ENCODE measurements at regions not wholly inside any gene's neighbourhood (a gene's known extent, or its start where the extent isn't known, plus 50 kb on each side); places are given as distances from the start of the nearest gene placed in this dataset.

GRCh38 chr21:39124681-39125251 lies 58.5 kb downstream of the PSMG1 start:
- Histone ChIP-seq H3K4me3 (ENCODE audit: low read length) (no peak overlapping the region), H3K4me1 (ENCODE audit: control insufficient read depth, insufficient read depth, low read length) (no peaks in the 10 kb centered on the region), H3K27me3 (ENCODE audit: control insufficient read depth, insufficient read depth, low read length) (no peaks in the 10 kb centered on the region), H3K9me3 (ENCODE audit: control insufficient read depth, low read depth, low read length) (peaks cover 3% of the 10 kb centered on the region), H3K27ac (ENCODE audit: low read length) (peak overlapping the region; percentile 52), H3K36me3 (ENCODE audit: control insufficient read depth, insufficient read depth, low read length) (no peaks in the 10 kb centered on the region)
- peak in 1 of 2 donors; percentile 33 for DNase-seq
- WGBS (ENCODE audit: insufficient coverage, low lambda C conversion rate) = no CpG with 5 or more reads among the region's 7 CpGs

- Histone ChIP-seq H3K27me3 (ENCODE audit: control insufficient read depth, insufficient read depth, low read length) (no peaks in the 10 kb centered on the region), H3K36me3 (ENCODE audit: control insufficient read depth, insufficient read depth, low read length) (no peaks in the 10 kb centered on the region), H3K9me3 (ENCODE audit: control insufficient read depth, low read depth, low read length) (peaks cover 3% of the 10 kb centered on the region), H3K27ac (ENCODE audit: low read length) (no peak overlapping the region), H3K4me1 (ENCODE audit: control insufficient read depth, insufficient read depth, low read length) (no peaks in the 10 kb centered on the region), H3K4me3 (ENCODE audit: low read length) (no peak overlapping the region)
- DNase-seq = no peak
Measured at GRCh38 chr21:39123375-39123774, 59.9 kb downstream of the PSMG1 start.

GRCh38 chr21:39121600-39122355 lies 61.5 kb downstream of the PSMG1 start:
- peaks cover 3% of the 10 kb centered on the region for H3K9me3 ChIP-seq (ENCODE audit: control insufficient read depth, low read depth, low read length)
- H3K4me3 ChIP-seq (ENCODE audit: low read length) = no peak overlapping the region
- no peaks in the 10 kb centered on the region for H3K27me3 ChIP-seq (ENCODE audit: control insufficient read depth, insufficient read depth, low read length)
- DNase-seq = no peak
- WGBS (ENCODE audit: insufficient coverage, low lambda C conversion rate) = no CpG with 5 or more reads among the region's 7 CpGs
- no peaks in the 10 kb centered on the region for H3K36me3 ChIP-seq (ENCODE audit: control insufficient read depth, insufficient read depth, low read length)
- H3K4me1 ChIP-seq (ENCODE audit: control insufficient read depth, insufficient read depth, low read length) = no peaks in the 10 kb centered on the region
- H3K27ac ChIP-seq (ENCODE audit: low read length) = no peak overlapping the region

- Histone ChIP-seq H3K4me3 (ENCODE audit: low read length) (no peak overlapping the region), H3K27me3 (ENCODE audit: control insufficient read depth, insufficient read depth, low read length) (no peaks in the 10 kb centered on the region), H3K36me3 (ENCODE audit: control insufficient read depth, insufficient read depth, low read length) (no peaks in the 10 kb centered on the region), H3K27ac (ENCODE audit: low read length) (no peak overlapping the region), H3K4me1 (ENCODE audit: control insufficient read depth, insufficient read depth, low read length) (no peaks in the 10 kb centered on the region), H3K9me3 (ENCODE audit: control insufficient read depth, low read depth, low read length) (peaks cover 3% of the 10 kb centered on the region)
- WGBS (ENCODE audit: insufficient coverage, low lambda C conversion rate) = 40% methylated on average over 1 of the region's 10 CpGs
- no peak for DNase-seq
Measured at GRCh38 chr21:39120876-39121599, 62.2 kb downstream of the PSMG1 start.

GRCh38 chr21:39119891-39120290 lies 63.4 kb downstream of the PSMG1 start:
- 83% methylated on average over 1 of the region's 6 CpGs for WGBS (ENCODE audit: insufficient coverage, low lambda C conversion rate)
- peaks cover 3% of the 10 kb centered on the region for H3K9me3 ChIP-seq (ENCODE audit: control insufficient read depth, low read depth, low read length)
- DNase-seq = no peak
- H3K27ac ChIP-seq (ENCODE audit: low read length) = no peak overlapping the region
- H3K4me1 ChIP-seq (ENCODE audit: control insufficient read depth, insufficient read depth, low read length) = no peaks in the 10 kb centered on the region
- no peaks in the 10 kb centered on the region for H3K27me3 ChIP-seq (ENCODE audit: control insufficient read depth, insufficient read depth, low read length)
- no peaks in the 10 kb centered on the region for H3K36me3 ChIP-seq (ENCODE audit: control insufficient read depth, insufficient read depth, low read length)
- H3K4me3 ChIP-seq (ENCODE audit: low read length) = no peak overlapping the region

- Histone ChIP-seq H3K9me3 (ENCODE audit: control insufficient read depth, low read depth, low read length) (peaks cover 3% of the 10 kb centered on the region), H3K4me3 (ENCODE audit: low read length) (no peak overlapping the region), H3K27me3 (ENCODE audit: control insufficient read depth, insufficient read depth, low read length) (no peaks in the 10 kb centered on the region), H3K4me1 (ENCODE audit: control insufficient read depth, insufficient read depth, low read length) (no peaks in the 10 kb centered on the region), H3K27ac (ENCODE audit: low read length) (no peak overlapping the region), H3K36me3 (ENCODE audit: control insufficient read depth, insufficient read depth, low read length) (no peaks in the 10 kb centered on the region)
- DNase-seq = no peak
- no CpG with 5 or more reads among the region's 8 CpGs for WGBS (ENCODE audit: insufficient coverage, low lambda C conversion rate)
Measured at GRCh38 chr21:39118604-39119215, 64.5 kb downstream of the PSMG1 start.

GRCh38 chr21:39118061-39118460 lies 65.2 kb downstream of the PSMG1 start:
- no CpG with 5 or more reads among the region's 10 CpGs for WGBS (ENCODE audit: insufficient coverage, low lambda C conversion rate)
- Histone ChIP-seq H3K4me1 (ENCODE audit: control insufficient read depth, insufficient read depth, low read length) (no peaks in the 10 kb centered on the region), H3K4me3 (ENCODE audit: low read length) (no peak overlapping the region), H3K27ac (ENCODE audit: low read length) (no peak overlapping the region), H3K27me3 (ENCODE audit: control insufficient read depth, insufficient read depth, low read length) (no peaks in the 10 kb centered on the region), H3K36me3 (ENCODE audit: control insufficient read depth, insufficient read depth, low read length) (no peaks in the 10 kb centered on the region), H3K9me3 (ENCODE audit: control insufficient read depth, low read depth, low read length) (peaks cover 3% of the 10 kb centered on the region)
- DNase-seq = no peak

GRCh38 chr21:39117440-39117970 lies 65.7 kb downstream of the PSMG1 start:
- H3K9me3 ChIP-seq (ENCODE audit: control insufficient read depth, low read depth, low read length) = no peaks in the 10 kb centered on the region
- DNase-seq = no peak
- H3K4me1 ChIP-seq (ENCODE audit: control insufficient read depth, insufficient read depth, low read length) = no peaks in the 10 kb centered on the region
- H3K4me3 ChIP-seq (ENCODE audit: low read length) = no peak overlapping the region
- H3K27ac ChIP-seq (ENCODE audit: low read length) = no peak overlapping the region
- H3K36me3 ChIP-seq (ENCODE audit: control insufficient read depth, insufficient read depth, low read length) = no peaks in the 10 kb centered on the region
- no peaks in the 10 kb centered on the region for H3K27me3 ChIP-seq (ENCODE audit: control insufficient read depth, insufficient read depth, low read length)
- no CpG with 5 or more reads among the region's 11 CpGs for WGBS (ENCODE audit: insufficient coverage, low lambda C conversion rate)

GRCh38 chr21:39116761-39117439 lies 66.4 kb downstream of the PSMG1 start:
- H3K9me3 ChIP-seq (ENCODE audit: control insufficient read depth, low read depth, low read length) = no peaks in the 10 kb centered on the region
- no peak overlapping the region for H3K4me3 ChIP-seq (ENCODE audit: low read length)
- DNase-seq = no peak
- WGBS (ENCODE audit: insufficient coverage, low lambda C conversion rate) = 100% methylated on average over 2 of the region's 19 CpGs
- no peaks in the 10 kb centered on the region for H3K27me3 ChIP-seq (ENCODE audit: control insufficient read depth, insufficient read depth, low read length)
- no peak overlapping the region for H3K27ac ChIP-seq (ENCODE audit: low read length)
- H3K36me3 ChIP-seq (ENCODE audit: control insufficient read depth, insufficient read depth, low read length) = no peaks in the 10 kb centered on the region
- no peaks in the 10 kb centered on the region for H3K4me1 ChIP-seq (ENCODE audit: control insufficient read depth, insufficient read depth, low read length)

Measured in large intestine (tissue), 3 donors.